CD4-positive, CD25-positive, alpha-beta regulatory T cell (primary cell): ENCODE measurements at regions not wholly inside any gene's neighbourhood (a gene's known extent, or its start where the extent isn't known, plus 50 kb on each side); places are given as distances from the start of the nearest gene placed in this dataset.
"Not testable (repeated sequence)": the region's sequence is repeated elsewhere in the genome, so short reads cannot be mapped to it uniquely, and the experiment has no call there.

Experiments
- ATAC-seq, 2 donors: fragments of 150-1000 bp; cut with Tn5 transposase; one replicate each; pipeline ENCODE4 v1.10.0; 2021; ENCODE audit warnings: low read depth in 2 of 2, moderate number of reproducible peaks in 2 of 2, moderate library complexity in 1 of 2
- DNase-seq, 3 donors: peaks; one replicate each; pipeline versions ENCODE4 v3.0.0 to v3.0.0-alpha.2; 2012 to 2022; ENCODE audit warnings: mixed read lengths in 1 of 3
- H3K27ac ChIP-seq: one replicate; pipeline ENCODE4 v1.7.0; 2013; ENCODE audit warnings: mild to moderate bottlenecking, low read length; ENCODE audit not compliant: insufficient read depth, poor library complexity, severe bottlenecking
- H3K27me3 ChIP-seq: one replicate; pipeline ENCODE4 v1.7.0; 2013; ENCODE audit warnings: low read length; ENCODE audit not compliant: control insufficient read depth, insufficient read depth
- H3K36me3 ChIP-seq: one replicate; pipeline ENCODE4 v1.7.0; 2013; ENCODE audit warnings: mild to moderate bottlenecking, low read length, moderate library complexity; ENCODE audit not compliant: control insufficient read depth, insufficient read depth
- H3K4me1 ChIP-seq: 2 replicates; pipeline ENCODE4 v1.7.0; 2013; ENCODE audit warnings: mild to moderate bottlenecking, low read length; ENCODE audit not compliant: insufficient read depth, control insufficient read depth, poor library complexity, severe bottlenecking
- H3K4me3 ChIP-seq: one replicate; pipeline ENCODE4 v1.7.0; 2013; ENCODE audit warnings: low read depth, mild to moderate bottlenecking, low read length, moderate library complexity
- H3K9me3 ChIP-seq, 2 experiments: 1 replicate in 1 of 2; 2 replicates in 1 of 2; pipeline ENCODE4 v1.7.0; 2013; ENCODE audit warnings: low read length in 2 of 2, mild to moderate bottlenecking in 1 of 2, moderate library complexity in 1 of 2; ENCODE audit not compliant: control insufficient read depth in 2 of 2
- H3K27ac Mint-ChIP-seq, 3 donors: one replicate each; pipeline ENCODE4 v1.8.0; 2020 to 2022; ENCODE audit warnings: mild to moderate bottlenecking in 3 of 3, mixed read lengths in 3 of 3, moderate library complexity in 2 of 3
- H3K27me3 Mint-ChIP-seq: one replicate; pipeline ENCODE4 v1.8.0; 2022; ENCODE audit warnings: mild to moderate bottlenecking, mixed read lengths
- H3K36me3 Mint-ChIP-seq: one replicate; pipeline ENCODE4 v1.8.0; 2020; ENCODE audit warnings: mixed read lengths
- H3K4me1 Mint-ChIP-seq, 4 donors: one replicate each; pipeline ENCODE4 v1.8.0; 2020 to 2022; ENCODE audit warnings: mixed read lengths in 4 of 4, mild to moderate bottlenecking in 1 of 4
- H3K4me3 Mint-ChIP-seq, 4 donors: one replicate each; pipeline ENCODE4 v1.8.0; 2020 to 2022; ENCODE audit warnings: mild to moderate bottlenecking in 4 of 4, mixed read lengths in 4 of 4, moderate library complexity in 3 of 4
- H3K9me3 Mint-ChIP-seq, 7 donors: one replicate each; pipeline ENCODE4 v1.8.0; 2020 to 2022; ENCODE audit warnings: mixed read lengths in 7 of 7, mild to moderate bottlenecking in 3 of 7, moderate library complexity in 2 of 7

DNA sequence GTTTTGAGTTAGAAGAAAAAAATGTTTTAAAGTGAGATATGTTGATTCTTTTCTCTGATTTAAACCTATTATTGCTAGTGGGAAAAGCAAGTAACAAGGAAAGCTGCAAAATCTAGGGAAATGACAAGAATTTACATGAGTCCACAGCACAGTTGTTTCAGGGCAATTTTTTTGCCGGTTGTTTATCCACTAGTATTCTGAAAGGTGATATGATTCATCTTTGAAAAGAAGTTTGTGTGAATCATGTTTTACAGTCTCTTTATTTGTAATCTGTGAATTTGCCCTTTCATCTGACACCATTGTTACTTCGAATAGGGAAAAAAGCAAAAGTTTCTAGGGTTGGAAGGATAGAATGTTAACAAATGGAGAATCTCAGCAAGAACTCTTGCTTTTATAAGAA lies 894.7 kb downstream of the OTOL1 start:
- Mint-ChIP-seq H3K27ac (no peak overlapping the region), H3K4me3 (no peak overlapping the region), H3K27me3 (no peaks in the 10 kb centered on the region), H3K36me3 (no peaks in the 10 kb centered on the region), H3K4me1 (no peaks in the 10 kb centered on the region), H3K9me3 (peaks cover 1 to 25% (median 8%) of the 10 kb centered on the region in 7 donors)
- H3K4me3 ChIP-seq, result no peak overlapping the region
- H3K27me3 ChIP-seq, result no peaks in the 10 kb centered on the region
- no peaks in the 10 kb centered on the region for H3K9me3 ChIP-seq
- ATAC-seq (no peak), DNase-seq (no peak)
- H3K4me1 ChIP-seq, result no peaks in the 10 kb centered on the region
- H3K36me3 ChIP-seq, result no peaks in the 10 kb centered on the region
- no peak overlapping the region for H3K27ac ChIP-seq

GRCh38 chr3:162395496-162395895 lies 898.9 kb downstream of the OTOL1 start:
- Mint-ChIP-seq H3K27ac (no peak overlapping the region), H3K4me1 (no peaks in the 10 kb centered on the region), H3K36me3 (no peaks in the 10 kb centered on the region), H3K9me3 (peaks cover 5 to 27% (median 11%) of the 10 kb centered on the region in 7 donors), H3K4me3 (no peak overlapping the region), H3K27me3 (no peaks in the 10 kb centered on the region)
- Histone ChIP-seq H3K9me3 (peaks cover 0 to 2% of the 10 kb centered on the region in 2 experiments), H3K27me3 (no peaks in the 10 kb centered on the region), H3K27ac (no peak overlapping the region), H3K4me3 (no peak overlapping the region), H3K36me3 (no peaks in the 10 kb centered on the region), H3K4me1 (no peaks in the 10 kb centered on the region)
- DNase-seq (no peak), ATAC-seq (no peak)

- Mint-ChIP-seq H3K27ac (no peak overlapping the region), H3K36me3 (no peaks in the 10 kb centered on the region), H3K4me1 (no peaks in the 10 kb centered on the region), H3K4me3 (no peak overlapping the region), H3K9me3 (peaks cover 3 to 17% (median 5%) of the 10 kb centered on the region in 7 donors), H3K27me3 (no peaks in the 10 kb centered on the region)
- Histone ChIP-seq H3K27me3 (no peaks in the 10 kb centered on the region), H3K4me1 (no peaks in the 10 kb centered on the region), H3K27ac (no peak overlapping the region), H3K9me3 (peaks cover 0 to 2% of the 10 kb centered on the region in 2 experiments), H3K4me3 (no peak overlapping the region), H3K36me3 (no peaks in the 10 kb centered on the region)
- ATAC-seq (no peak), DNase-seq (no peak)
These were observed 901.9 kb downstream of the OTOL1 start for GRCh38 chr3:162398554-162398953.

GRCh38 chr3:162400697-162401096 lies 904.1 kb downstream of the OTOL1 start:
- Mint-ChIP-seq H3K4me1 (no peaks in the 10 kb centered on the region), H3K9me3 (peaks cover 3 to 25% (median 6%) of the 10 kb centered on the region in 7 donors), H3K36me3 (no peaks in the 10 kb centered on the region), H3K27me3 (no peaks in the 10 kb centered on the region), H3K4me3 (no peak overlapping the region), H3K27ac (no peak overlapping the region)
- no peak overlapping the region for H3K4me3 ChIP-seq
- ATAC-seq, result no peak
- H3K4me1 ChIP-seq, result no peaks in the 10 kb centered on the region
- no peak overlapping the region for H3K27ac ChIP-seq
- H3K36me3 ChIP-seq, result no peaks in the 10 kb centered on the region
- H3K27me3 ChIP-seq, result no peaks in the 10 kb centered on the region
- no peak for DNase-seq
- peaks cover 3 to 5% of the 10 kb centered on the region in 2 experiments for H3K9me3 ChIP-seq

DNA sequence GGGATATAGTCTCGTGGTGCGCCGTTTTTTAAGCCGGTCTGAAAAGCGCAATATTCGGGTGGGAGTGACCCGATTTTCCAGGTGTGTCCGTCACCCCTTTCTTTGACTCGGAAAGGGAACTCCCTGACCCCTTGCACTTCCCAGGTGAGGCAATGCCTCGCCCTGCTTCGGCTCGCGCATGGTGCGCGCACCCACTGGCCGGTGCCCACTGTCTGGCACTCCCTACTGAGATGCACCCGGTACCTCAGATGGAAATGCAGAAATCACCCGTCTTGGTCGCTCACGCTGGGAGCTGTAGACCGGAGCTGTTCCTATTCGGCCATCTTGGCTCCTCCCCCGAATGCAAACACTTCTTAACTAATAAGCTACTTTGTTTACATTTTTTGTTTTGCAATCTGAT lies 914.9 kb downstream of the OTOL1 start:
- not testable (repeated sequence) for H3K27ac ChIP-seq, H3K4me3 ChIP-seq, H3K27me3 Mint-ChIP-seq, H3K27me3 ChIP-seq, H3K36me3 ChIP-seq, ATAC-seq, DNase-seq, H3K36me3 Mint-ChIP-seq, H3K4me1 ChIP-seq, H3K27ac Mint-ChIP-seq, H3K4me3 Mint-ChIP-seq, H3K4me1 Mint-ChIP-seq, H3K9me3 ChIP-seq
- H3K9me3 Mint-ChIP-seq, result peaks cover 0 to 11% (median under 1%) of the 10 kb centered on the region in 7 donors

DNA sequence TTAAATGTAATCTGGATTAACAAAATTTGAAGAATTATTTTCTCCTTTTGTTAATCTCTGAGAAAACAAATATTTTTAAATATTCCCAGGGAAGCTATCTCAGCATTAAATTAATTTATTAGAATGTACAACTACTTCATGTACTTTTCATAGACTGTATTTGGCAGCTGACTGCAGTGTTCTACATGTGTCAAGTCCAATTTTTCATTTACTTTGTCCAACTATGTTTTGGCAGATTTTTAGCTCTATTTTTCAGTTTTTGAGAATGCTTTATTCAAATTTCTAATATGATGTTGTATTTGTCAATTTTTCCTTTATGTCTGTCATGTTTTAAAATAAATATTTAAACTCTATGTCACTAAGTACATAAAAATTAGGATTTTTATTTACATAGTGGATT lies 925.1 kb downstream of the OTOL1 start:
- Mint-ChIP-seq H3K9me3 (peaks cover 0 to 6% (median 3%) of the 10 kb centered on the region in 7 donors), H3K27ac (no peak overlapping the region), H3K36me3 (no peaks in the 10 kb centered on the region), H3K4me1 (no peaks in the 10 kb centered on the region), H3K27me3 (no peaks in the 10 kb centered on the region), H3K4me3 (no peak overlapping the region)
- Histone ChIP-seq H3K27ac (no peak overlapping the region), H3K36me3 (no peaks in the 10 kb centered on the region), H3K9me3 (peaks cover 0 to 2% of the 10 kb centered on the region in 2 experiments), H3K4me1 (no peaks in the 10 kb centered on the region), H3K27me3 (no peaks in the 10 kb centered on the region), H3K4me3 (no peak overlapping the region)
- DNase-seq, result no peak
- no peak for ATAC-seq

GRCh38 chr3:162428192-162428591 lies 931.6 kb downstream of the OTOL1 start:
- H3K9me3 Mint-ChIP-seq, result peaks cover 1 to 32% (median 8%) of the 10 kb centered on the region in 7 donors
- no peak for ATAC-seq

GRCh38 chr3:162435750-162436149 lies 939.1 kb downstream of the OTOL1 start:
- H3K4me3 Mint-ChIP-seq, result no peak overlapping the region
- Histone ChIP-seq H3K27ac (no peak overlapping the region), H3K9me3 (peaks cover 5 to 10% of the 10 kb centered on the region in 2 experiments), H3K4me1 (no peaks in the 10 kb centered on the region), H3K4me3 (no peak overlapping the region), H3K27me3 (no peaks in the 10 kb centered on the region), H3K36me3 (no peaks in the 10 kb centered on the region)
- no peak for ATAC-seq
- H3K36me3 Mint-ChIP-seq, result no peaks in the 10 kb centered on the region
- no peaks in the 10 kb centered on the region for H3K27me3 Mint-ChIP-seq
- H3K27ac Mint-ChIP-seq, result no peak overlapping the region
- no peak for DNase-seq
- H3K9me3 Mint-ChIP-seq, result peaks cover 2 to 22% (median 10%) of the 10 kb centered on the region in 7 donors
- H3K4me1 Mint-ChIP-seq, result no peaks in the 10 kb centered on the region

More at GRCh38 chr3:162428192-162428591, 931.6 kb downstream of the OTOL1 start:
- H3K27me3 Mint-ChIP-seq, result no peaks in the 10 kb centered on the region
- DNase-seq, result no peak
- H3K36me3 ChIP-seq, result no peaks in the 10 kb centered on the region
- H3K4me3 ChIP-seq, result no peak overlapping the region
- H3K36me3 Mint-ChIP-seq, result no peaks in the 10 kb centered on the region
- H3K27ac ChIP-seq, result no peak overlapping the region
- H3K9me3 ChIP-seq, result peaks cover 0 to 4% of the 10 kb centered on the region in 2 experiments
- H3K4me1 ChIP-seq, result no peaks in the 10 kb centered on the region
- H3K4me3 Mint-ChIP-seq, result no peak overlapping the region
- H3K27me3 ChIP-seq, result no peaks in the 10 kb centered on the region
- H3K4me1 Mint-ChIP-seq, result no peaks in the 10 kb centered on the region
- H3K27ac Mint-ChIP-seq, result no peak overlapping the region
